ENCODE measurements at regions not wholly inside any gene's neighbourhood (a gene's known extent, or its start where the extent isn't known, plus 50 kb on each side); places are given as distances from the start of the nearest gene placed in this dataset.

DNA sequence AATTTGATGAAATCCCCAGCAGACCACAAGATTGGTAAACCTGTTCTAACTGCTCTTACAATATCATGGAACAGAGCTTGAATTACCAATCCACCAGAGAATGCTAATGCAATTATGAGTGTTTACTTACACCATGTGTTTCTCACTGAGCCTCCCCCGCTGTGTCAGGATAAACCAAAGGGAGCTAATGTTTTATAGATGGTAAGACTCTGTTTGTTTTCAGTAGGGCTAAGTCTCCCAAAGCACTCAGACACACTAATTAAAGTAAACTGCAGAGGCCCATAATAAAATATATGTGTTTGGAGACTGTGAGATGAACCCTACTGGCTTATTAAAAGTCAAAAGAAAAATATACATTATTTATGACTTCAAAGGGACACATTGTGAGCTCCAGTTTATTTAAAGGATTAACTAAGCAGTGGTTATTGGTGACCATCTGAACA, 261.7 kb upstream of the FAM241A start:
- peak overlapping the region; percentile 9 for H3K4me3 Mint-ChIP-seq
- TF ChIP-seq, protein P1, sequence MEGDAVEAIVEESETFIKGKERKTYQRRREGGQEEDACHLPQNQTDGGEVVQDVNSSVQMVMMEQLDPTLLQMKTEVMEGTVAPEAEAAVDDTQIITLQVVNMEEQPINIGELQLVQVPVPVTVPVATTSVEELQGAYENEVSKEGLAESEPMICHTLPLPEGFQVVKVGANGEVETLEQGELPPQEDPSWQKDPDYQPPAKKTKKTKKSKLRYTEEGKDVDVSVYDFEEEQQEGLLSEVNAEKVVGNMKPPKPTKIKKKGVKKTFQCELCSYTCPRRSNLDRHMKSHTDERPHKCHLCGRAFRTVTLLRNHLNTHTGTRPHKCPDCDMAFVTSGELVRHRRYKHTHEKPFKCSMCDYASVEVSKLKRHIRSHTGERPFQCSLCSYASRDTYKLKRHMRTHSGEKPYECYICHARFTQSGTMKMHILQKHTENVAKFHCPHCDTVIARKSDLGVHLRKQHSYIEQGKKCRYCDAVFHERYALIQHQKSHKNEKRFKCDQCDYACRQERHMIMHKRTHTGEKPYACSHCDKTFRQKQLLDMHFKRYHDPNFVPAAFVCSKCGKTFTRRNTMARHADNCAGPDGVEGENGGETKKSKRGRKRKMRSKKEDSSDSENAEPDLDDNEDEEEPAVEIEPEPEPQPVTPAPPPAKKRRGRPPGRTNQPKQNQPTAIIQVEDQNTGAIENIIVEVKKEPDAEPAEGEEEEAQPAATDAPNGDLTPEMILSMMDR (IDR thresholded peaks at IDR 0.05), result no peak
- peaks cover 8% of the 10 kb centered on the region for H3K9me3 Mint-ChIP-seq
- DNase-seq, result no peak
- peaks cover 31% of the 10 kb centered on the region for H3K4me1 Mint-ChIP-seq
- H3K27me3 Mint-ChIP-seq (ENCODE audit: low read depth, poor library complexity), result no peaks in the 10 kb centered on the region
- peaks cover 5% of the 10 kb centered on the region for H3K36me3 Mint-ChIP-seq (ENCODE audit: low read depth)
- no peak overlapping the region for H3K27ac Mint-ChIP-seq

DNA sequence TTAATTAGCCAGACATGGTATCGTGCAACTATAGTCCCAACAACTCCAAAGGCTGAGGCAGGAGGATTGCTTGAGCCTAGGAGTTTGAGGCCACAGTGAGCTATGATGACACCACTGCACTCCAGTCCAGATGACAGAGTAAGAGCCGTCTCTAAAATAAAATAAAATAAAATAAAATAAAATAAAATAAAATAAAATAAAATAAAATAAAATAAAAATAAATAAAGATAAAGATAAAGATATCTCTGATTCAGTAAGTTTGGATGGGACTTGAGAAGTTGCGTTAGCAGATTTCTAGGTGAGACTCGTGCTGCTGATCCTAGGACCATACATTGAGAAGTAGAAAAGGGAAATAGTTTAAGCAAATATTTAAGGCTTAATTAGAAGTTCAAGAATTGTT, 254.8 kb upstream of the FAM241A start:
- H3K27ac Mint-ChIP-seq, result no peak overlapping the region
- no peaks in the 10 kb centered on the region for H3K27me3 Mint-ChIP-seq (ENCODE audit: low read depth, poor library complexity)
- H3K4me1 Mint-ChIP-seq, result peaks cover 3% of the 10 kb centered on the region
- TF ChIP-seq, protein P1 (IDR thresholded peaks at IDR 0.05), result no peak
- H3K36me3 Mint-ChIP-seq (ENCODE audit: low read depth), result peaks cover 24% of the 10 kb centered on the region
- peaks cover 54% of the 10 kb centered on the region for H3K9me3 Mint-ChIP-seq
- DNase-seq, result no peak
- H3K4me3 Mint-ChIP-seq, result no peak overlapping the region

DNA sequence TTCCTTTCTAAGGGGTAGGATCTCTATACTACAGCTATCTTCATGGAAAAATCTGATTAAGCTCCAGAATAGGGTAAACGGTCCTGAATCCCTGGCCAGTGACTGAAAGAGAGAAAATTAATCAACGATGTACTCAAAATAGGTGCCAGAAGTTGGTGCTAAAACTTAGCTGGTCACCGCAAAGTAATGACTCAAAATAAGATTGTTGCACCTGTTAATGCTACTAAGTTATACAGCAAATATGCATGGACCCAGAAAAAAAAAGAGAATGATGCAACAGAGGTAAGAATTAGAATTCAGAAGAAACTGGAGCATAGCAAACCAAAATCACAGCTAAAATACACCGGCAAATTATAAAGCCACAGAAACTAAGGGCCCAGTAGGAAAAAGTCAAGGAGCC, 239.7 kb upstream of the FAM241A start:
- peaks cover 15% of the 10 kb centered on the region for H3K4me1 Mint-ChIP-seq

DNA sequence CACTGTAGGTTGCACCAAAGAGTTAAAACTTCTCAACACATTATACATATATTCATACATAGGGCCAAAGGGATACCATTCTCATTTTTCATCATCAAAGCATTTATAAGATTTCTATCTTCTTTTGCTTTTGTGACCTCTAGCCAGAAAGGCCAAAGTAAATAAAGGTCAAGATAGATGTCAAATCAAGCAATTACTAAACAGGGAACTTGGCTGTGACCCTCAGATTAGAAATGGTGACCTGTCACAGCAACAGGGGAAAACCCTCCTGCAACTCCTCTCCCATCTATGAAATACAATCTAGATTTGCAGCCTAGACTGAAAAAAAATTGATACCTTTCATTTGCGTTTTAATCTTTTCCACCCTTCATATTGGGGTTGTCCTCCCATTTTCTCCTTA, 225.6 kb upstream of the FAM241A start:
- Mint-ChIP-seq H3K36me3 (ENCODE audit: low read depth) (no peaks in the 10 kb centered on the region), H3K4me3 (no peak overlapping the region), H3K4me1 (no peaks in the 10 kb centered on the region), H3K27ac (no peak overlapping the region), H3K9me3 (peaks cover 10% of the 10 kb centered on the region), H3K27me3 (ENCODE audit: low read depth, poor library complexity) (peaks cover 3% of the 10 kb centered on the region)
- TF ChIP-seq, protein P1 (IDR thresholded peaks at IDR 0.05), result no peak
- no peak for DNase-seq

More for the DNA sequence above, 239.7 kb upstream of the FAM241A start:
- no peak overlapping the region for H3K27ac Mint-ChIP-seq
- no peak for DNase-seq
- TF ChIP-seq, protein P1 (IDR thresholded peaks at IDR 0.05), result no peak
- H3K27me3 Mint-ChIP-seq (ENCODE audit: low read depth, poor library complexity), result no peaks in the 10 kb centered on the region
- no peak overlapping the region for H3K4me3 Mint-ChIP-seq
- H3K36me3 Mint-ChIP-seq (ENCODE audit: low read depth), result no peaks in the 10 kb centered on the region
- H3K9me3 Mint-ChIP-seq, result no peaks in the 10 kb centered on the region

DNA sequence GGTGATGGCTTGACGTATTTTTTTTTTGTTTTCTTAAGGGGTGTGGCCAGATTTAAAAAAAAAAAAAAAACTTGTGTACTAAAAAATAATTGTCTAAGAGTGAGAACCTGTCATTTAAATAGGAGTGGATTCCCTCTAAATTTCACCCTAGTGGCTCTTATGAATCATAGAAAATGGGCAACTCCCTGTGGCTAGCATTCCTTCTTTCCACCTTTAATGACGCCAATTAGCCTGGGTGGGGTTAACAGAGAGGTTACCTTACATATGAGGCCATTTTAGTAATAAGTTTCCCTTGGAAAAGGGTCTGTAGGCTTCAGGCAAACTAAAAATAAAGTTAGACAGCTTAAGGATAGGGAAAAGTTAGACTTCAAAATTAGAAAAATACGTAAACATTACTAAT, 223.5 kb upstream of the FAM241A start:
- no peak overlapping the region for H3K27ac Mint-ChIP-seq
- H3K36me3 Mint-ChIP-seq (ENCODE audit: low read depth), result no peaks in the 10 kb centered on the region
- peaks cover 3% of the 10 kb centered on the region for H3K27me3 Mint-ChIP-seq (ENCODE audit: low read depth, poor library complexity)
- peaks cover under 1% of the 10 kb centered on the region for H3K9me3 Mint-ChIP-seq
- H3K4me1 Mint-ChIP-seq, result no peaks in the 10 kb centered on the region
- DNase-seq, result no peak
- TF ChIP-seq, protein P1 (IDR thresholded peaks at IDR 0.05), result no peak
- no peak overlapping the region for H3K4me3 Mint-ChIP-seq

DNA sequence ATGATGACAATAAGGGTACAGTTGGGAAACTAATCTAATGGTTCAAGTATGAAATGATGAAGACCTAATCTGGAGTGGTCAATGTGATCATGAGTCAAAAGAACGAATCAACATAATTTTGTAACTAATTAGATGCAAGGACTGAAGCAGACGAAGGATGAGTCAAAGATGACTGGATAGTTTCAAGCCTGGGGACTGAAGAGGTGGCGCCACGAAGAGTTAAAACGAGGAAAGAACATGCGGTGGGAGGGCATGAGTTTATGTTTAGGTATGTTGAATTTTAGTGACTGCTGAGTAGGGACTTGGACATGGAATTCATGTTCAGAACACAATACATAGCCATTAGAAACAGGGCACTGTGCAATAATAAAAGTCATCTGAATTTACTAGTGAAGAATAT, 221.5 kb upstream of the FAM241A start:
- H3K36me3 Mint-ChIP-seq (ENCODE audit: low read depth), result no peaks in the 10 kb centered on the region
- TF ChIP-seq, protein P1 (IDR thresholded peaks at IDR 0.05), result no peak
- H3K4me1 Mint-ChIP-seq, result peaks cover 5% of the 10 kb centered on the region
- DNase-seq, result no peak
- H3K27ac Mint-ChIP-seq, result no peak overlapping the region
- peaks cover 3% of the 10 kb centered on the region for H3K27me3 Mint-ChIP-seq (ENCODE audit: low read depth, poor library complexity)
- no peak overlapping the region for H3K4me3 Mint-ChIP-seq
- no peaks in the 10 kb centered on the region for H3K9me3 Mint-ChIP-seq

Data from nephron progenitor cell (in vitro differentiated cells).